ENCODE measurements at regions not wholly inside any gene's neighbourhood (a gene's known extent, or its start where the extent isn't known, plus 50 kb on each side); places are given as distances from the start of the nearest gene placed in this dataset.

DNA sequence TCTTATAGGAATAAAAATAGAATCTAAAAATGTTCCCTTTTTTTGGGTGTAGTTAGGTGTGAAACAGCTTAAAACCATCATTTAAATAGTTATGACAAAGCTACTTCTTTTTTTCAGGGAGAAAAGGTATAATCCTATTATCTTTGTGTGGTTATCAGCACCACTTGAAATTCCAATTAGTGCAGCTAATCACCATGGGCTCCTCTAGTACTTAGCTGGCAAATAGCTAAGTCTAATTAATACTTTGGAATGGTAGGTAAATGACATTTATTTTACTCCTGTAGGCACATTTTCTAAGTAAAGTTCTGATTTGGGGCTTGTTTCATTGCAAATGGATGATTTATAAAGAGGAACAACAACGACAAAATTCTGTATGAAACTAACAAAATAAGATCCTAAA, 132.6 kb downstream of the OLFM4 start:
- no peak for FAIRE-seq
- dilution Hi-C loops (cut with MboI; ENCODE audit: extremely low pct_ligation_motif_present, low sequenced_read_pairs), result no loop called here

DNA sequence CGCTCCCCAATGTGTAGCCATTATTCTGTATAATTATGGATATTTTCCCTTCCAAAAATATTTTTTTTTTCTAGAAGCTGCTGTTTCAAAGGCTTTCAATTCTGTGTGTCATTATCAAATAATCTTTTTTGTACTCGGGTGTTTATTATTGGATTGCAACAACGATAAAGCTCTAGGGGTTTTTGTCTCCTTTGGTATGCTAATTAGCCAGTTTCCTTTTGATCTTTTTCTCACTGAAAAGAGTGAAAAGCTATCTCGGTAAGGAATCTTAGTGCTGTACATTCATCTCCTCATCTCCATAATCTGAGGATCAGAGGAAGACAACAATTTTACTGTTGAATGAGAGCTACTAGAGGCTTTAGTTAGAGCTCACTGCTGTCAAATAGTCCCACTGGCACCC, 136.6 kb downstream of the OLFM4 start:
- TF ChIP-seq MYC (IDR thresholded peaks at IDR 0.05; ENCODE audit: low read depth, low read length), result no peak
- no peak for TF ChIP-seq EZH2 (IDR thresholded peaks at IDR 0.05; ENCODE audit: borderline replicate concordance, low read depth, low read length, severe bottlenecking)
- TF ChIP-seq FOS (IDR thresholded peaks at IDR 0.05; ENCODE audit: borderline replicate concordance, insufficient read depth, low read length), result no peak
- no peak for TF ChIP-seq POLR2AphosphoS5 (IDR thresholded peaks at IDR 0.05; ENCODE audit: insufficient read depth, low read depth, low read length)
- TF ChIP-seq, protein P1, sequence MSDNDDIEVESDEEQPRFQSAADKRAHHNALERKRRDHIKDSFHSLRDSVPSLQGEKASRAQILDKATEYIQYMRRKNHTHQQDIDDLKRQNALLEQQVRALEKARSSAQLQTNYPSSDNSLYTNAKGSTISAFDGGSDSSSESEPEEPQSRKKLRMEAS (IDR thresholded peaks at IDR 0.05; ENCODE audit: insufficient read depth, insufficient read length), result no peak
- TF ChIP-seq, protein P2, sequence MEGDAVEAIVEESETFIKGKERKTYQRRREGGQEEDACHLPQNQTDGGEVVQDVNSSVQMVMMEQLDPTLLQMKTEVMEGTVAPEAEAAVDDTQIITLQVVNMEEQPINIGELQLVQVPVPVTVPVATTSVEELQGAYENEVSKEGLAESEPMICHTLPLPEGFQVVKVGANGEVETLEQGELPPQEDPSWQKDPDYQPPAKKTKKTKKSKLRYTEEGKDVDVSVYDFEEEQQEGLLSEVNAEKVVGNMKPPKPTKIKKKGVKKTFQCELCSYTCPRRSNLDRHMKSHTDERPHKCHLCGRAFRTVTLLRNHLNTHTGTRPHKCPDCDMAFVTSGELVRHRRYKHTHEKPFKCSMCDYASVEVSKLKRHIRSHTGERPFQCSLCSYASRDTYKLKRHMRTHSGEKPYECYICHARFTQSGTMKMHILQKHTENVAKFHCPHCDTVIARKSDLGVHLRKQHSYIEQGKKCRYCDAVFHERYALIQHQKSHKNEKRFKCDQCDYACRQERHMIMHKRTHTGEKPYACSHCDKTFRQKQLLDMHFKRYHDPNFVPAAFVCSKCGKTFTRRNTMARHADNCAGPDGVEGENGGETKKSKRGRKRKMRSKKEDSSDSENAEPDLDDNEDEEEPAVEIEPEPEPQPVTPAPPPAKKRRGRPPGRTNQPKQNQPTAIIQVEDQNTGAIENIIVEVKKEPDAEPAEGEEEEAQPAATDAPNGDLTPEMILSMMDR (IDR thresholded peaks at IDR 0.05; ENCODE audit: extremely low read depth in 1 of 2, insufficient read depth in 1 of 2, low read depth in 1 of 2, low read length in 2 of 2), result no peak
- no peak for TF ChIP-seq POLR2A (IDR thresholded peaks at IDR 0.05; ENCODE audit: low read depth, low read length)
- no peak for TF ChIP-seq GATA2 (IDR thresholded peaks at IDR 0.05; ENCODE audit: insufficient read depth, insufficient read length, low read depth, low read length)
- no peak for TF ChIP-seq JUN (IDR thresholded peaks at IDR 0.05; ENCODE audit: borderline replicate concordance, insufficient read depth, insufficient read length, low read depth)
- no peaks in the 10 kb centered on the region for H3K79me2 ChIP-seq (ENCODE audit: control insufficient read depth, insufficient read depth, low read length)
- intact Hi-C loops (cut with micrococcal nuclease), result no loop called here
- no peaks in the 10 kb centered on the region for H3K9me1 ChIP-seq (replicated peaks; ENCODE audit: control insufficient read depth, extremely low read depth, insufficient read depth, low read length)
- no peaks in the 10 kb centered on the region for H3K9me3 ChIP-seq (replicated peaks; ENCODE audit: control insufficient read depth, insufficient read depth, low read length)
- DNase-seq (ENCODE audit: low read depth, low spot score), result no peak
- H3K36me3 ChIP-seq (ENCODE audit: control insufficient read depth in 2 of 2, extremely low read depth in 1 of 2, insufficient read depth in 2 of 2, low read length in 2 of 2), result no peaks in the 10 kb centered on the region
- H3K9ac ChIP-seq (replicated peaks; ENCODE audit: extremely low read depth, insufficient read depth, low read length), result no peak overlapping the region
- ChIA-PET CTCF (no interaction called here), POLR2A (no interaction called here)
- BruUV-seq (replicated peaks), result no TSS peak
- no peaks in the 10 kb centered on the region for H3K4me1 ChIP-seq (ENCODE audit: control insufficient read depth, extremely low read depth, insufficient read depth, low read length)
- no peak overlapping the region for H2AFZ ChIP-seq (ENCODE audit: low read depth, low read length)
- no peaks in the 10 kb centered on the region for H3K27me3 ChIP-seq (ENCODE audit: control insufficient read depth in 2 of 2, insufficient read depth in 2 of 2, low read length in 2 of 2)
- FAIRE-seq, result no peak
- dilution Hi-C loops (cut with MboI; ENCODE audit: extremely low pct_ligation_motif_present, low sequenced_read_pairs), result no loop called here
- no peak overlapping the region for H3K27ac ChIP-seq (ENCODE audit: insufficient read depth, low read depth, low read length)
- H3K4me2 ChIP-seq (ENCODE audit: insufficient read depth, low read length), result no peak overlapping the region
- H4K20me1 ChIP-seq (replicated peaks; ENCODE audit: control insufficient read depth, extremely low read depth, insufficient read depth, low read length), result no peaks in the 10 kb centered on the region
- no peak overlapping the region for H3K4me3 ChIP-seq (replicated peaks in 1 of 3; ENCODE audit: insufficient read depth in 1 of 3, low read depth in 1 of 3, low read length in 3 of 3)

More for the DNA sequence above, 132.6 kb downstream of the OLFM4 start:
- H3K4me3 ChIP-seq (replicated peaks in 1 of 3; ENCODE audit: insufficient read depth in 1 of 3, low read depth in 1 of 3, low read length in 3 of 3), result no peak overlapping the region
- no peak overlapping the region for H2AFZ ChIP-seq (ENCODE audit: low read depth, low read length)
- H3K36me3 ChIP-seq (ENCODE audit: control insufficient read depth in 2 of 2, extremely low read depth in 1 of 2, insufficient read depth in 2 of 2, low read length in 2 of 2), result no peaks in the 10 kb centered on the region
- no peak for DNase-seq (ENCODE audit: low read depth, low spot score)
- POLR2A ChIA-PET, result no interaction called here
- no peak overlapping the region for H3K27ac ChIP-seq (ENCODE audit: insufficient read depth, low read depth, low read length)
- CTCF ChIA-PET, result no interaction called here
- no TSS peak for BruUV-seq (replicated peaks)
- H3K9me1 ChIP-seq (replicated peaks; ENCODE audit: control insufficient read depth, extremely low read depth, insufficient read depth, low read length), result no peaks in the 10 kb centered on the region
- H3K79me2 ChIP-seq (ENCODE audit: control insufficient read depth, insufficient read depth, low read length), result no peaks in the 10 kb centered on the region
- no peak overlapping the region for H3K9ac ChIP-seq (replicated peaks; ENCODE audit: extremely low read depth, insufficient read depth, low read length)
- no peaks in the 10 kb centered on the region for H3K9me3 ChIP-seq (replicated peaks; ENCODE audit: control insufficient read depth, insufficient read depth, low read length)
- intact Hi-C loops (cut with micrococcal nuclease), result no loop called here
- H3K4me2 ChIP-seq (ENCODE audit: insufficient read depth, low read length), result no peak overlapping the region
- H3K27me3 ChIP-seq (ENCODE audit: control insufficient read depth in 2 of 2, insufficient read depth in 2 of 2, low read length in 2 of 2), result no peaks in the 10 kb centered on the region
- H4K20me1 ChIP-seq (replicated peaks; ENCODE audit: control insufficient read depth, extremely low read depth, insufficient read depth, low read length), result no peaks in the 10 kb centered on the region
- H3K4me1 ChIP-seq (ENCODE audit: control insufficient read depth, extremely low read depth, insufficient read depth, low read length), result no peaks in the 10 kb centered on the region
- TF ChIP-seq, protein P1 (IDR thresholded peaks at IDR 0.05; ENCODE audit: insufficient read depth, insufficient read length), result no peak
- no peak for TF ChIP-seq FOS (IDR thresholded peaks at IDR 0.05; ENCODE audit: borderline replicate concordance, insufficient read depth, low read length)
- TF ChIP-seq EZH2 (IDR thresholded peaks at IDR 0.05; ENCODE audit: borderline replicate concordance, low read depth, low read length, severe bottlenecking), result no peak
